BE2C (cell line): ENCODE measurements at regions not wholly inside any gene's neighbourhood (a gene's known extent, or its start where the extent isn't known, plus 50 kb on each side); places are given as distances from the start of the nearest gene placed in this dataset.

Source experiments
- DNase-seq: peaks from one replicate; pipeline ENCODE4 v3.0.0-alpha.2; 2020
- H3K27me3 ChIP-seq: fragments of 250-450 bp; sonication (Bioruptor Pico); 2 replicates; pipeline ENCODE4 v1.5.1; 2020; ENCODE audit warnings: mild to moderate bottlenecking
- H3K36me3 ChIP-seq: fragments of 250-450 bp; sonication (Bioruptor Pico); 2 replicates; pipeline ENCODE4 v1.5.1; 2020; ENCODE audit warnings: mild to moderate bottlenecking
- H3K4me1 ChIP-seq: fragments of 250-450 bp; sonication (Bioruptor Pico); 2 replicates; pipeline ENCODE4 v1.5.1; 2020
- H3K4me3 ChIP-seq: 2 replicates; pipeline ENCODE4 v1.5.1; 2011; ENCODE audit warnings: low read depth, low read length
- H3K9me3 ChIP-seq: fragments of 250-450 bp; sonication (Bioruptor Pico); 2 replicates; pipeline ENCODE4 v1.5.1; 2020
- TF ChIP-seq, protein P1 (sequence below): IDR thresholded peaks from 2 replicates; pipeline ENCODE4 v1.5.1; 2012; ENCODE audit warnings: mild to moderate bottlenecking, low read depth, low read length

DNA sequence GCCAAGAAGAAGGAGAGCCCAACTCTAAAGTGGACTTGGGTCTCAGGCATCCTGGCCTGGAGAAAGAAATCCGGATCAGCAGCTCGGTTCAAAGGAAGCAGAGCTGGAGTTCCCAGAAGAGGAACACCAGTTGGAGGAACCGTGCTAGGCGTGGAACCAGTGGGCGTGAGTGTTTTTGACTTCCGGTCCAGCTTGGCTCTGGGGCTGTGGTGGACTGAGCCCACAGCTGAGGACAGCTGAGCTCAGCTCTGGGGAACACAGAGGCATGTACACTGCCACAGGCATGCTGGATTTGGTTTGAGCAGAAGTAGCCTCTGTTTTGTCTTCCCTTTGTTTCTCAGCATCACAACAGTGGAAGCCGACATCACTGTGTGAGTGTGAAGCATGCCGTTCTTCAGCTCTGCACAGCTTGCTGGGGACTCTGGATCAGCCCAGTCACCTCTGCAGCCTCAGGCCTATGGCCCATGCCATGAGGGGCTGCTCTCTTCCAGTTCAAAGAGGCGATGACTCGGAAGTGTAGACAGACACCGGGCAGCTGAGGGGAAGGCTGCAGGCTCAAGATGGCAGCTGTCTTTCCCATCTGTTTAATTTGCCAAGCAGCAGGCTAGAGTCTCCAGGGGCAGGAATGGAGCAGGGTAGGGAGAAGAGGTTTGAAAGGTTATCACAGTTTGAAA, 185.8 kb upstream of the UBE3A start:
- DNase-seq: no peak
- H3K4me1 ChIP-seq: no peaks in the 10 kb centered on the region
- TF ChIP-seq, protein P1, sequence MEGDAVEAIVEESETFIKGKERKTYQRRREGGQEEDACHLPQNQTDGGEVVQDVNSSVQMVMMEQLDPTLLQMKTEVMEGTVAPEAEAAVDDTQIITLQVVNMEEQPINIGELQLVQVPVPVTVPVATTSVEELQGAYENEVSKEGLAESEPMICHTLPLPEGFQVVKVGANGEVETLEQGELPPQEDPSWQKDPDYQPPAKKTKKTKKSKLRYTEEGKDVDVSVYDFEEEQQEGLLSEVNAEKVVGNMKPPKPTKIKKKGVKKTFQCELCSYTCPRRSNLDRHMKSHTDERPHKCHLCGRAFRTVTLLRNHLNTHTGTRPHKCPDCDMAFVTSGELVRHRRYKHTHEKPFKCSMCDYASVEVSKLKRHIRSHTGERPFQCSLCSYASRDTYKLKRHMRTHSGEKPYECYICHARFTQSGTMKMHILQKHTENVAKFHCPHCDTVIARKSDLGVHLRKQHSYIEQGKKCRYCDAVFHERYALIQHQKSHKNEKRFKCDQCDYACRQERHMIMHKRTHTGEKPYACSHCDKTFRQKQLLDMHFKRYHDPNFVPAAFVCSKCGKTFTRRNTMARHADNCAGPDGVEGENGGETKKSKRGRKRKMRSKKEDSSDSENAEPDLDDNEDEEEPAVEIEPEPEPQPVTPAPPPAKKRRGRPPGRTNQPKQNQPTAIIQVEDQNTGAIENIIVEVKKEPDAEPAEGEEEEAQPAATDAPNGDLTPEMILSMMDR: no peak
- H3K9me3 ChIP-seq: no peaks in the 10 kb centered on the region
- H3K4me3 ChIP-seq: no peak overlapping the region
- no peaks in the 10 kb centered on the region for H3K27me3 ChIP-seq
- H3K36me3 ChIP-seq: no peaks in the 10 kb centered on the region

DNA sequence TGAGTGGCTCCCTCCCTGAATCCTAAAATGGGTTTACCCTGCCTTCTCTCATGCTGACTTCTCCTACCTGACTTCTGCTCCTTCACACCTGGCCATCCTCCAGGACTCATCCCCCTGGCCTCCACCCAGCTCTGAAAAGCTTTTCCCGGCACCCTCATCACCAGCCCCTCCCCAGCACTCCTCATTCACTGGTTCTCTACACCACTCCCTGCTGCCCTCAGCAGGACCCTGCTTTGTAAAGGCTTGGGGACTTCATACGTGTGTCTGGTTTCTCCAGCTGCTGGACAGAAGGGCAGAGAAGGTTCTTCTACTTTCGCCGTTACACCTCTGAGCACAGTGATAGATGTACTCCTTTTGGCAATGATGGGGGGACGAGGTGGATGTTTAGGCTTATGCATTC, 184.9 kb upstream of the UBE3A start:
- H3K4me3 ChIP-seq: no peak overlapping the region
- no peaks in the 10 kb centered on the region for H3K27me3 ChIP-seq
- DNase-seq: no peak
- no peaks in the 10 kb centered on the region for H3K4me1 ChIP-seq
- TF ChIP-seq, protein P1: no peak
- no peaks in the 10 kb centered on the region for H3K9me3 ChIP-seq
- no peaks in the 10 kb centered on the region for H3K36me3 ChIP-seq

DNA sequence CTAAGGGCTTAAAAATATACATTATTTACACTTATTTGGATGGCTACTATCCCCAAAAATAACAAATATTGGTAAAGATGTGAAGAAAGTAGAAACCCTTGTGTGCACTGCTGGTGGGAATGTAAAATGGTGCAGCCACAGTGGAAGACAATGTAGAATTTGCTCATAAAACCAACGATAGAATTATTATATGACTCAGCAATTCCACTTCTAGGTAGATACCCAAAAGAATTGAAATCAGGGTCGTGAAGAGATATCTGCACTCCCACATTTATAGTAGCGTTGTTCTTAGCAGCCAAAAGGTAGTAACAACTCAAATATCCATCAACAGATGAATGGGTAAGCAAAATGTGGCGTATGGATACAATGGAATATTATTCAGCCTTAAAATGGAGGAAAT, 181.6 kb upstream of the UBE3A start:
- no peak for DNase-seq
- Histone ChIP-seq H3K36me3 (no peaks in the 10 kb centered on the region), H3K27me3 (no peaks in the 10 kb centered on the region), H3K9me3 (no peaks in the 10 kb centered on the region), H3K4me3 (no peak overlapping the region), H3K4me1 (no peaks in the 10 kb centered on the region)
- TF ChIP-seq, protein P1: no peak

DNA sequence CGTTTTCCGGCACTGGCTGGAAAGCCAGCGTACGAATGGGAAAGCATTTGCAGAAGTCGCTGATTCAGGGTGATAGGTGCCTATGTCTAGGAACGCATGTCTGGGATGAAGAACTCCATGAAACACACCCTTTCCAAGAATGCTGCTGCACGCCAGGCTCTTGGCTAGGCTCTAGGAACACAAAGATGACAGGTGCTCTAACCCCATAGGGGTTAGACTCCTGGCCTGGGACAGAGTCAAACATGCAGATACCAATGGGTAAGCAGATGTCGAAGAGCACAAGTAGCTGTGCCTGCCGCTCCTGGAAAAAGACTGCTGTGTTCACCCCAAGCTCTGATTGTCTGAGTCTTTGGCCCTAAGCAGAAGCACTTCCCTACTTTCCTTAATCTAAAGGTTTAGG, 180.9 kb upstream of the UBE3A start:
- Histone ChIP-seq H3K9me3 (no peaks in the 10 kb centered on the region), H3K4me3 (no peak overlapping the region), H3K36me3 (no peaks in the 10 kb centered on the region), H3K27me3 (no peaks in the 10 kb centered on the region), H3K4me1 (no peaks in the 10 kb centered on the region)
- TF ChIP-seq, protein P1: no peak
- DNase-seq: no peak

DNA sequence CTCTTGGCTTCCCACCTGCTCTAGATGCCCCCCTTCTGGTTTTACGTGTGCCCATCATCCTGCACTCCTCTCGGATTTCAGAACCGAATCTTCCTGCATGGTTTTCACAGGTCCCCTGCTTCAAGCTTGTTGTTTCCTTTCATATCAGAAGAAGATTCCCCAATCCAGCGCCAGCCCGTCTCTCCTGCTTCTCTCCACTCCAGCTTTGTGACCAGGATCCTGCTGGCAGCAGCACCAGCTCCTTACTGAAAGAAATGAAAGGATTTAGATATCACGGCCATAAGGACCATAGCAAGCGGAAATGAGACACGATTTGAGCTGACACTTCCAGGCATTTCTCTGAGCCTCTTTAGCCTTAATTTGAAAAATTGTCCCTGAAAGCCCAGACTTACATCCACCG, 180.3 kb upstream of the UBE3A start:
- H3K4me1 ChIP-seq: no peaks in the 10 kb centered on the region
- no peaks in the 10 kb centered on the region for H3K27me3 ChIP-seq
- no peaks in the 10 kb centered on the region for H3K9me3 ChIP-seq
- DNase-seq: no peak
- H3K4me3 ChIP-seq: no peak overlapping the region
- TF ChIP-seq, protein P1: no peak
- no peaks in the 10 kb centered on the region for H3K36me3 ChIP-seq

DNA sequence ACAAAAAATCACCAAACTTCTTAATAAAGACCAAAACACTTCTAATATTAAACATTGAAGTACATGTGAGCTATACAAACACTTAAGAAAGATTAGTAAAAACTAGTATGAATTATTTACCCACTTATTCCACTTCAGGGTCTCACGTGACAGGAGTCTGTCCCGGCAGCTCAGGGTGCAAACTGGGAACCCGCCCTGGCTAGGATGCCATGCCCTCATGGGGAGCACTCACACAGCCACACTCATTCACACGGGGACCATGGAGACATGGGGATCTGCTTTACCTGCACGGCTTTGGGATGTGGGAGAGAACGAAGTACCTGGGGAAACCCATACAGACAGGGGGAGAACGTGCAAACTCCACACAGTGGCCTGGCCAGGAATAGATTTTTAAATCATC, 179.3 kb upstream of the UBE3A start:
- TF ChIP-seq, protein P1: no peak
- Histone ChIP-seq H3K4me1 (no peaks in the 10 kb centered on the region), H3K4me3 (no peak overlapping the region), H3K27me3 (no peaks in the 10 kb centered on the region), H3K9me3 (no peaks in the 10 kb centered on the region), H3K36me3 (no peaks in the 10 kb centered on the region)
- DNase-seq: no peak
